ENCODE measurements at regions not wholly inside any gene's neighbourhood (a gene's known extent, or its start where the extent isn't known, plus 50 kb on each side); places are given as distances from the start of the nearest gene placed in this dataset.
A peak's percentile ranks its signal among the peaks of the same experiment; 100 is the strongest.
"Not testable (repeated sequence)": the region's sequence is repeated elsewhere in the genome, so short reads cannot be mapped to it uniquely, and the experiment has no call there.

DNA sequence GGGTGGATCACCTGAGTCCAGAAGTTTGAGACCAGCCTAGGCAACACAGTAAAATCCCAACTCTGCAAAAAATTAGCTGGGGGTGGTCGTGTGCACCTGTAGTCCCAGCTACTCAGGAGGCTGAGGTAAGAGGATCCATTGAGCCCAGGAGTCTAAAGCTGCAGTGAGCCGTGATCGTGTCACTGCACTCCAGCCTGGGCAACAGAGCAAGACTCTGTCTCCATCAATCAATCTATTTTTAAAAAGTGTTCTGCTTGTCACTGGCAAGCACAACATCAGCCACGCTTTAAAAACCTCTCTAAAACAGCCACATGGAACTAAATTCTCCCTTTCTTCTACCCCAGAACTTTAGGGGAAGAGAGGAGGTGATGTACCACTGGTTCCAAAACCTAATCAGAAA lies 131.6 kb upstream of the RREB1 start:
- Mint-ChIP-seq H3K4me3 (no peak overlapping the region), H3K9me3 (no peaks in the 10 kb centered on the region), H3K4me1 (no peaks in the 10 kb centered on the region), H3K27me3 (no peaks in the 10 kb centered on the region), H3K27ac (no peak overlapping the region), H3K36me3 (no peaks in the 10 kb centered on the region)
- no peak for ATAC-seq (replicated peaks)
- no peak for DNase-seq

DNA sequence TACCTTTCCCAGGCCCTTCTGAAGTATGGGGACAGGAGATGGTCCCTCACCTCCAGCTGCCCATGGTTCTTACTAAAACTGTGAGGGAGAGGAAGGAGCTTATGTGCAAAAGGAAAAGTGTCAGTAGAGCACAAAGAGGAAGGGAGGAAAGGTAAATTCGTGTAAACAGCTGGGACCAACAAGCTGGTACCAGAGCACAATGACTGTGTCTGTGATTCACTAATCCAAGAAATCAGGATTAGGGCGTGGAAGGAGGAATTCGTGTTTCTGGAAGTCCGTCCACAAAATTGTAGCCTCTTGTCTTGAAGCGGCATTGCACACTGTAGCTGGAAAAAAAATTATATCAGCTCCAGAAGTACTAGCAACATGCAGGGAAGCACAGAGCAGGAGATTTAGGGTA lies 129.0 kb upstream of the RREB1 start:
- Mint-ChIP-seq H3K36me3 (no peaks in the 10 kb centered on the region), H3K4me1 (peaks cover 0 to 2% of the 10 kb centered on the region in 2 donors), H3K4me3 (no peak overlapping the region), H3K9me3 (no peaks in the 10 kb centered on the region), H3K27ac (no peak overlapping the region), H3K27me3 (no peaks in the 10 kb centered on the region)
- ATAC-seq (replicated peaks) (no peak), DNase-seq (no peak)

GRCh38 chr6:6980999-6981597 lies 126.7 kb upstream of the RREB1 start:
- H3K9me3 Mint-ChIP-seq = no peaks in the 10 kb centered on the region
- no peak overlapping the region for H3K27ac Mint-ChIP-seq
- H3K4me3 Mint-ChIP-seq = no peak overlapping the region
- H3K4me1 Mint-ChIP-seq = peaks cover 0 to 2% of the 10 kb centered on the region in 2 donors
- no peak for ATAC-seq (replicated peaks)
- no peaks in the 10 kb centered on the region for H3K27me3 Mint-ChIP-seq
- no peak for DNase-seq
- no peaks in the 10 kb centered on the region for H3K36me3 Mint-ChIP-seq

DNA sequence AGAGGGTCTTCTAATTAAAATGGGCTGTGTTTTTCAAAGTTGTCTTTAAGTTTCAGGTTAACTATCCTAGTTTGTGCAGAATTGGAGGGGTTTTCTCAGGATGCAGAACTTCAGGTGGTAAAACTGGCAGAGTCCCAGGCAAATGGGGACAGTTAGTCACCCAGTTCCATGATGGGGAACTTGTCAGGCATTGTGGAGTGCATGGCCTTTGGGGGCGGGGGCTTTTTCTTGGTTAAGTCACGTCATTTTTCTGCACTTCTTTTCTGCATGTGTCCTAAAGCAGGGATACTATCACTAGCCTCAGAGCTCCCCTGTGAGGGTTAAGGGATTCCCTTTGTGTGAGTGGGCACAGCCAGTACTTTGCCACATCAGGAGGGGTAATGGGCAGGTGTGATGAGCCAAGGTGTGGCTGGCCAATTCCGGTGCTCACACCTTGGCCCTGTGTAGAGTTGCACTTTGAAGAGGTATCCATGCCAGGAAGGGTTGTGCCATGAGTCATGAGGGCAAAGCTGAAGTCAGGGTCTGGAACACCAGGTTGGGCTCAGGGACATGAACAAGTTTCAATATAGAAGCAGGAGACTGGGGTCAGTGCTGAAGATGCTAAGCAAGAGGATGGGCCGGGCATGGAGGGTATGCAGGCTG lies 126.0 kb upstream of the RREB1 start:
- peaks cover 0 to 2% of the 10 kb centered on the region in 2 donors for H3K4me1 Mint-ChIP-seq
- ATAC-seq (replicated peaks) (peak in 1 of 2 donors; percentile 23), DNase-seq (no peak)
- no peak overlapping the region for H3K4me3 Mint-ChIP-seq
- no peaks in the 10 kb centered on the region for H3K9me3 Mint-ChIP-seq
- H3K36me3 Mint-ChIP-seq = no peaks in the 10 kb centered on the region
- peak overlapping the region; percentile 32 for H3K27ac Mint-ChIP-seq
- no peaks in the 10 kb centered on the region for H3K27me3 Mint-ChIP-seq

- Mint-ChIP-seq H3K4me3 (no peak overlapping the region), H3K36me3 (no peaks in the 10 kb centered on the region), H3K27me3 (no peaks in the 10 kb centered on the region), H3K4me1 (peaks cover 2 to 5% of the 10 kb centered on the region in 2 donors), H3K9me3 (no peaks in the 10 kb centered on the region), H3K27ac (no peak overlapping the region)
- ATAC-seq (replicated peaks) = no peak
- no peak for DNase-seq
These were observed 125.1 kb upstream of the RREB1 start for GRCh38 chr6:6982663-6983062.

DNA sequence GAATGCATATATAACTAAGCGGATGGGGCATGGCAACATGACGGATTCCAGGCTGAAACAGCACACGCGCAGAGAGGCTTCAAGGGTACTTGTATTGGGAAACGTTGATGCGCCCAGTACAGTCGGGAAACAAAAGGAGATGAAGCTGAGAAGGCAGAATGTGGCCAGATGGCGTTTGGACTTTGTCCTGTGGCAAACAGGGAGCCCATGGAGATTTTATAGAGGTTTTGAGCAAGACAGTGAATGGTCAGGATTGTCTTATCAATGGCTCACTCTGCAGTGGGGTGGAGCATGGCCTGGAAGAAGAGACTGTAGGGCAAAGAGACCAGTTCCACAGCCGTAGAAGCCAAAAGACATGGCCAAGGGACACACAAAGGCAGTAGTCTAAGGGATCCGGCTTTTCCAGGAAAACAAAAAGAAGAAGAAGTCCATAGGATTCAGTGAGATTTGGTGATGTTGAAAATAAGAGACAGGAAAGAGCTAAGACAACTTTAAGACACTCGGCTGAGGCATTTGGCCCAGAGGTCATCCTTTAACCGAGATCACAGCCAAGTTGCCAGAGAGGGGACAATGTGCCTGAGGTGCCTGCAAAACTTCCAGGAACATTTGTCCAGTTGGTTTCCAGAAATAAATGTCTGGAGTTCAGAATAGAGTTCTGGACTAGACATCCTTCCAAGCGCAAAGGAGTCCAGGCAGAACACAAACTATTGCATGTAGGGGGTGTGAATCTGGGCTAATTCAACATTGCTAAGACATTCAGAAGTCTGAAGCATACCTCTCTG lies 123.0 kb upstream of the RREB1 start:
- Mint-ChIP-seq H3K9me3 (no peaks in the 10 kb centered on the region), H3K4me3 (no peak overlapping the region), H3K4me1 (peaks cover 5 to 11% of the 10 kb centered on the region in 2 donors), H3K36me3 (no peaks in the 10 kb centered on the region), H3K27me3 (no peaks in the 10 kb centered on the region), H3K27ac (no peak overlapping the region)
- DNase-seq = no peak
- ATAC-seq (replicated peaks) = no peak

GRCh38 chr6:6986344-6986743 lies 121.4 kb upstream of the RREB1 start:
- Mint-ChIP-seq H3K36me3 (no peaks in the 10 kb centered on the region), H3K27me3 (no peaks in the 10 kb centered on the region), H3K27ac (no peak overlapping the region), H3K9me3 (no peaks in the 10 kb centered on the region), H3K4me1 (peaks cover 5 to 11% of the 10 kb centered on the region in 2 donors), H3K4me3 (no peak overlapping the region)
- DNase-seq = no peak
- no peak for ATAC-seq (replicated peaks)

DNA sequence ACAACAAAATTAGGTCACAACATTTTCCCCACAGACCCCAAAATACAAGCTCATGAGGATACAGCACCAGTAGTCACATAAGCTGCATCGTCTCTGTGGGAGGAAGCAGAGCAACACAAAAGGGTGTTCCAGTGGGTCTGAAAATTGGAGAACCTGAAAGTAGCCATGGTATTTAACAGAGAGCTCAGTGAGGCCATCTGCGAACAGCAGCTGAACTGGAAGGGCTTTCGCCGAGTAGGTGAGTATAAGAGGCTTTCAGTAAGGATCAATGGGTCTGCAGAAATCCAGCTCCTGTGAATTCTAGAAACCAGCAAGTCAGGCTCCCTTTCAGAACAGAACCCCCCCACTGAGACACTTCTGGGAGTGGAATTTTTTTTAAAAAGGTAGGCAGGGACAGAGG lies 120.0 kb upstream of the RREB1 start:
- peak; percentile 70 to 76 for ATAC-seq (replicated peaks)
- Mint-ChIP-seq H3K4me1 (peaks cover 3 to 11% of the 10 kb centered on the region in 2 donors), H3K4me3 (no peak overlapping the region), H3K27me3 (no peaks in the 10 kb centered on the region), H3K27ac (peak overlapping the region; percentile 90), H3K36me3 (no peaks in the 10 kb centered on the region), H3K9me3 (no peaks in the 10 kb centered on the region)
- no peak for DNase-seq

DNA sequence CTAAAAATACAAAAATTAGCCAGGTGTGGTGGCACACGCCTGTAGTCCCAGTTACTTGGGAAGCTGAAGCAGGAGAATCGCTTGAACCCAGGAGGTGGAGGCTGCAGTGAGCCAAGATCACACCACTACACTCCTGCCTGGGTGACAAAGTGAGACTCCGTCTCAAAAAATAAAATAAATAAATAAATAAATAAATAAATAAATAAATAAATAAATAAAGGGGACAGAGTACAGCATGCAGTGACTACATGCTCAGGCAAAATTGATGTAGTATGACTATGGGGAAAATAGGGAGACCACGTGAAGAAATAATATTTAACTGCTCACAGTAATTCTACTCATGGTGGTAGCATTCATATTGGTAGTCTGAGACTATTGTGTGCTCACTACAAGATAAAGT lies 117.7 kb upstream of the RREB1 start:
- H3K36me3 Mint-ChIP-seq; ATAC-seq (replicated peaks); DNase-seq; H3K9me3 Mint-ChIP-seq; H3K27ac Mint-ChIP-seq; H3K4me3 Mint-ChIP-seq; H3K27me3 Mint-ChIP-seq: not testable (repeated sequence)
- peaks cover 3 to 11% of the 10 kb centered on the region in 2 donors for H3K4me1 Mint-ChIP-seq

- no peaks in the 10 kb centered on the region for H3K4me1 Mint-ChIP-seq
- H3K9me3 Mint-ChIP-seq = no peaks in the 10 kb centered on the region
- no peak overlapping the region for H3K4me3 Mint-ChIP-seq
- no peak for ATAC-seq (replicated peaks)
- no peak overlapping the region for H3K27ac Mint-ChIP-seq
- H3K36me3 Mint-ChIP-seq = no peaks in the 10 kb centered on the region
- no peak for DNase-seq
- H3K27me3 Mint-ChIP-seq = peaks cover 0 to 4% of the 10 kb centered on the region in 2 donors
These were observed 114.1 kb upstream of the RREB1 start for GRCh38 chr6:6993503-6994237.

DNA sequence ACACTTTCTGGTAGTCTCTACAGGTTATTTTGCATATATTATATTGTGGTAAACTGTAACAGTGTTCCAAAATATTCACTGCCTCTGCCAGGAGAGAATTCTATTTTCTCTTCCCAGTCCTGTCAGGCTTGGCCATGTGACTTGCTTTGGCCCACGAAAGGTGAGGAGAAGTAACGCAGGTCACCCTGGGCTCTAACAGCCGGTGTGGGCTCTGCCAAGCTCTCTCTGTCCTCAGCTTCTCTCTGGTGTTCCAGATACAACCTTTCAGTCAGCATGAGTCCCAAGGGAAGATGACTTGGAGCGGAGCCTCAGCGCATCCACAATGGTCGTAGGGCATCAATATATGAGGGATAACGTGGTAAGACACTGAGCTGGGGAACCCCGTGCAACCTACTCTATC lies 113.0 kb upstream of the RREB1 start:
- no peaks in the 10 kb centered on the region for H3K9me3 Mint-ChIP-seq
- peaks cover 0 to 4% of the 10 kb centered on the region in 2 donors for H3K27me3 Mint-ChIP-seq
- H3K27ac Mint-ChIP-seq = no peak overlapping the region
- ATAC-seq (replicated peaks) (no peak), DNase-seq (no peak)
- no peaks in the 10 kb centered on the region for H3K36me3 Mint-ChIP-seq
- no peaks in the 10 kb centered on the region for H3K4me1 Mint-ChIP-seq
- no peak overlapping the region for H3K4me3 Mint-ChIP-seq

GRCh38 chr6:6995328-6995727 lies 112.4 kb upstream of the RREB1 start:
- ATAC-seq (replicated peaks) (no peak), DNase-seq (no peak)
- Mint-ChIP-seq H3K9me3 (no peaks in the 10 kb centered on the region), H3K36me3 (no peaks in the 10 kb centered on the region), H3K27me3 (peaks cover 0 to 4% of the 10 kb centered on the region in 2 donors), H3K27ac (no peak overlapping the region), H3K4me3 (no peak overlapping the region), H3K4me1 (no peaks in the 10 kb centered on the region)

DNA sequence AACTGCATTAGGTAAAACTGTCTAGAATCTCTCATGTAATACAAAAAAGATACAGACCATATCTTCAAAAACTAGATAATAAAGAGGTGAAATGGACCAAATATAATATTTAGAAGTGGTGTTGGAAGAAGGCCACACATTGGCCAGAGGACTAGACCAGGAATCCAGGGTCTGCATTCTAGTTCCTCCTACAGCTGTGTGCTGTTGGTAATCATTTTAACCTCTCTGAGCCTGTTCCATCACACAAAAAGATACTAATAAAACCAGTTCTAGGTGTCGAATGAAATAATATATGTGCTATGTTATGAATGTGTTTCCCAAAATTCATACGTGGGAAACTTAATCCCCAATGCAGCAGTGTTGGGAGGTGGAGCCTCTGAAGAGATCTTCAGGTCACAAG lies 111.6 kb upstream of the RREB1 start:
- no peaks in the 10 kb centered on the region for H3K36me3 Mint-ChIP-seq
- H3K4me1 Mint-ChIP-seq = no peaks in the 10 kb centered on the region
- no peak overlapping the region for H3K4me3 Mint-ChIP-seq
- peaks cover 0 to 4% of the 10 kb centered on the region in 2 donors for H3K27me3 Mint-ChIP-seq
- no peaks in the 10 kb centered on the region for H3K9me3 Mint-ChIP-seq
- H3K27ac Mint-ChIP-seq = no peak overlapping the region
- ATAC-seq (replicated peaks) = no peak
- no peak for DNase-seq

All from stimulated activated naive B cell treated with anti-CD40 and anti-IgM and Interleukin-4, amounts not matched to agents 10 μg/mL and 1 μg/mL and 100 μg/mL, for 72 hours (primary cell).